Neural cell (in vitro differentiated cells): ENCODE measurements at regions not wholly inside any gene's neighbourhood (a gene's known extent, or its start where the extent isn't known, plus 50 kb on each side); places are given as distances from the start of the nearest gene placed in this dataset.

Source experiments
- CTCF ChIP-seq: fragments of 450-650 bp; IDR thresholded peaks from 2 replicates; pipeline ENCODE4 v1.5.1; 2014; ENCODE audit warnings: antibody characterized with exemption, mild to moderate bottlenecking, moderate library complexity; ENCODE audit not compliant: poor library complexity, severe bottlenecking
- EP300 ChIP-seq: fragments of 450-650 bp; conservative IDR thresholded peaks from 2 replicates; pipeline ENCODE4 v1.6.1; 2014; ENCODE audit warnings: antibody characterized with exemption, mild to moderate bottlenecking, moderate library complexity; ENCODE audit not compliant: poor library complexity, severe bottlenecking
- MXI1 ChIP-seq: fragments of 450-650 bp; conservative IDR thresholded peaks from 2 replicates; pipeline ENCODE4 v1.6.1; 2014; ENCODE audit warnings: antibody characterized with exemption, mild to moderate bottlenecking; ENCODE audit not compliant: poor library complexity, severe bottlenecking
- TF ChIP-seq, protein P1 (sequence below): IDR thresholded peaks from 2 replicates; pipeline ENCODE4 v1.6.1; 2012; ENCODE audit warnings: borderline replicate concordance

- TF ChIP-seq CTCF (no peak), EP300 (no peak), MXI1 (no peak)
- TF ChIP-seq, protein P1, sequence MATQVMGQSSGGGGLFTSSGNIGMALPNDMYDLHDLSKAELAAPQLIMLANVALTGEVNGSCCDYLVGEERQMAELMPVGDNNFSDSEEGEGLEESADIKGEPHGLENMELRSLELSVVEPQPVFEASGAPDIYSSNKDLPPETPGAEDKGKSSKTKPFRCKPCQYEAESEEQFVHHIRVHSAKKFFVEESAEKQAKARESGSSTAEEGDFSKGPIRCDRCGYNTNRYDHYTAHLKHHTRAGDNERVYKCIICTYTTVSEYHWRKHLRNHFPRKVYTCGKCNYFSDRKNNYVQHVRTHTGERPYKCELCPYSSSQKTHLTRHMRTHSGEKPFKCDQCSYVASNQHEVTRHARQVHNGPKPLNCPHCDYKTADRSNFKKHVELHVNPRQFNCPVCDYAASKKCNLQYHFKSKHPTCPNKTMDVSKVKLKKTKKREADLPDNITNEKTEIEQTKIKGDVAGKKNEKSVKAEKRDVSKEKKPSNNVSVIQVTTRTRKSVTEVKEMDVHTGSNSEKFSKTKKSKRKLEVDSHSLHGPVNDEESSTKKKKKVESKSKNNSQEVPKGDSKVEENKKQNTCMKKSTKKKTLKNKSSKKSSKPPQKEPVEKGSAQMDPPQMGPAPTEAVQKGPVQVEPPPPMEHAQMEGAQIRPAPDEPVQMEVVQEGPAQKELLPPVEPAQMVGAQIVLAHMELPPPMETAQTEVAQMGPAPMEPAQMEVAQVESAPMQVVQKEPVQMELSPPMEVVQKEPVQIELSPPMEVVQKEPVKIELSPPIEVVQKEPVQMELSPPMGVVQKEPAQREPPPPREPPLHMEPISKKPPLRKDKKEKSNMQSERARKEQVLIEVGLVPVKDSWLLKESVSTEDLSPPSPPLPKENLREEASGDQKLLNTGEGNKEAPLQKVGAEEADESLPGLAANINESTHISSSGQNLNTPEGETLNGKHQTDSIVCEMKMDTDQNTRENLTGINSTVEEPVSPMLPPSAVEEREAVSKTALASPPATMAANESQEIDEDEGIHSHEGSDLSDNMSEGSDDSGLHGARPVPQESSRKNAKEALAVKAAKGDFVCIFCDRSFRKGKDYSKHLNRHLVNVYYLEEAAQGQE = no peak
These were observed 170.1 kb upstream of the ZNF536 start for GRCh38 chr19:30202060-30202600.
